IPS-18a (cell line): ENCODE measurements at regions not wholly inside any gene's neighbourhood (a gene's known extent, or its start where the extent isn't known, plus 50 kb on each side); places are given as distances from the start of the nearest gene placed in this dataset.
"Not testable (repeated sequence)": the region's sequence is repeated elsewhere in the genome, so short reads cannot be mapped to it uniquely, and the experiment has no call there.

ENCODE experiments used
- H3K27ac ChIP-seq: one replicate; pipeline ENCODE4 v1.5.1; 2013; ENCODE audit warnings: low read length
- H3K27me3 ChIP-seq: one replicate; pipeline ENCODE4 v1.6.1; 2013; ENCODE audit warnings: mild to moderate bottlenecking, low read length; ENCODE audit not compliant: control insufficient read depth, insufficient read depth
- H3K36me3 ChIP-seq: one replicate; pipeline ENCODE4 v1.6.1; 2013; ENCODE audit warnings: low read depth, low read length; ENCODE audit not compliant: control insufficient read depth
- H3K4me1 ChIP-seq: one replicate; pipeline ENCODE4 v1.6.1; 2013; ENCODE audit warnings: low read depth, low read length; ENCODE audit not compliant: control insufficient read depth
- H3K4me3 ChIP-seq: one replicate; pipeline ENCODE4 v1.5.1; 2013; ENCODE audit warnings: low read length
- H3K9ac ChIP-seq: one replicate; pipeline ENCODE4 v1.6.1; 2013; ENCODE audit warnings: mild to moderate bottlenecking, low read length, moderate library complexity
- H3K9me3 ChIP-seq: one replicate; pipeline ENCODE4 v1.6.1; 2013; ENCODE audit warnings: low read depth, low read length; ENCODE audit not compliant: control insufficient read depth

GRCh38 chr3:194871864-194872668, 186.4 kb downstream of the FAM43A start:
- Histone ChIP-seq H3K9me3 (no peaks in the 10 kb centered on the region), H3K27me3 (no peaks in the 10 kb centered on the region), H3K9ac (no peak overlapping the region), H3K36me3 (no peaks in the 10 kb centered on the region), H3K27ac (no peak overlapping the region), H3K4me1 (peaks cover 21% of the 10 kb centered on the region), H3K4me3 (no peak overlapping the region)

DNA sequence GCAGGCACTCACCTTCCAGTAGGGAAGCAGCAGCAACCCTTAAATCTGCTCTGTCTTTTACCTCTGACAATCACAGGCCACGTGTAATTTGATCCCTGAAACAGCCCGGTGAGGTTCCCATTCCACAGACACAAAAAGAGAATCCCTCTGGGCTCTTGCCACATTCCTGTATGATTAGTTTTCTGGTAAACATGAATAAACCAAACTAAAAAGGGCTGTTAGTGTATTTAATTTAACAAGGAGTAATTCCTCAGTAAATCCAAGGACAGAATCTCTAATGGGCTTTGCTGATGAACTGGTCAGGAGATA, 186.9 kb downstream of the FAM43A start:
- Histone ChIP-seq H3K27me3 (no peaks in the 10 kb centered on the region), H3K36me3 (no peaks in the 10 kb centered on the region), H3K9ac (no peak overlapping the region), H3K27ac (no peak overlapping the region), H3K4me1 (peaks cover 21% of the 10 kb centered on the region), H3K9me3 (no peaks in the 10 kb centered on the region), H3K4me3 (peak overlapping the region; percentile 21)

GRCh38 chr3:194873474-194873873, 187.8 kb downstream of the FAM43A start:
- not testable (repeated sequence) for H3K4me3 ChIP-seq, H3K27ac ChIP-seq, H3K27me3 ChIP-seq, H3K36me3 ChIP-seq, H3K9ac ChIP-seq, H3K9me3 ChIP-seq
- H3K4me1 ChIP-seq, result peaks cover 21% of the 10 kb centered on the region

DNA sequence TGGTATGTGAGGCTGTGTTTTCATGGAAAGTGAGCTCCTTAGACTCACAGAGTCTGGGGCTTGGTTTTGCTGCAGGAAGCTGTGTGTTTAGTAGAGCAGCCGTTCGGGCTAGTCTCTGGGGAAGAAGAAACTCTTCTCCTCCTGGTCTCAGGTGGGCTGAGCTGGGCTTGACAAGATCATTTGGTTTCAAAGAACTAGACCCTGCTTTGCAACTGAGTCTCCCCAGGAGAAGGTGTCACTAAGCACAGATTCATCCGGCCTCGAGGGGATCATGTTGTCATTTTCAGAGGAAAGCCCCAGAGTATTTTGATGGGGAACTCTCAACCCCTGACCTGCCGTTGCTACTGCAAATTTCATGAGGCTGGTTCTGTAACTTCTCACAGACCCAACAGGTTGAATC, 188.5 kb downstream of the FAM43A start:
- Histone ChIP-seq H3K27me3 (no peaks in the 10 kb centered on the region), H3K27ac (no peak overlapping the region), H3K9ac (no peak overlapping the region), H3K9me3 (no peaks in the 10 kb centered on the region), H3K4me3 (no peak overlapping the region), H3K4me1 (peaks cover 21% of the 10 kb centered on the region), H3K36me3 (no peaks in the 10 kb centered on the region)

DNA sequence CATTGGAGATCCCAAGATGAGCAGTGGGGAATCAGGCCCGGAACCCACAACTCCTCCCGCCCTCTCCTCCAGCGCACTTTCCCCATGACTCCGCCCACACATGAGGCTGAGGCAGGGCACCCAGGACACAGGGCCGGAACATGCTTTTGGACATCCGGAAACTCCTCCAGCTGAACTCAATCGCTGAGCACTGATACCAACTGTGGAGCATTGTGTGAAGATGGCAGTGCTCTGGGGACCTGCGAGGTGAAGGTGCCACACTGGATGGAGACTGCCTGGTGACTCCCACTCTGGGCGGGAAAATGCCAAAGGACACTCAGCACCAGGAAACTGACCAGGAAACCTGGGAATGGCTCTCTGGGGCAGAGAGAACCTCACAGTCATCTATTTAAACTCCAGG, 189.1 kb downstream of the FAM43A start:
- Histone ChIP-seq H3K4me3 (no peak overlapping the region), H3K4me1 (peaks cover 21% of the 10 kb centered on the region), H3K27me3 (no peaks in the 10 kb centered on the region), H3K36me3 (no peaks in the 10 kb centered on the region), H3K9ac (no peak overlapping the region), H3K27ac (no peak overlapping the region), H3K9me3 (no peaks in the 10 kb centered on the region)

GRCh38 chr3:194875581-194876402, 190.1 kb downstream of the FAM43A start:
- no peak overlapping the region for H3K4me3 ChIP-seq
- H3K27me3 ChIP-seq, result no peaks in the 10 kb centered on the region
- no peak overlapping the region for H3K27ac ChIP-seq
- H3K9ac ChIP-seq, result no peak overlapping the region
- H3K9me3 ChIP-seq, result no peaks in the 10 kb centered on the region
- peaks cover 21% of the 10 kb centered on the region for H3K4me1 ChIP-seq
- H3K36me3 ChIP-seq, result no peaks in the 10 kb centered on the region

DNA sequence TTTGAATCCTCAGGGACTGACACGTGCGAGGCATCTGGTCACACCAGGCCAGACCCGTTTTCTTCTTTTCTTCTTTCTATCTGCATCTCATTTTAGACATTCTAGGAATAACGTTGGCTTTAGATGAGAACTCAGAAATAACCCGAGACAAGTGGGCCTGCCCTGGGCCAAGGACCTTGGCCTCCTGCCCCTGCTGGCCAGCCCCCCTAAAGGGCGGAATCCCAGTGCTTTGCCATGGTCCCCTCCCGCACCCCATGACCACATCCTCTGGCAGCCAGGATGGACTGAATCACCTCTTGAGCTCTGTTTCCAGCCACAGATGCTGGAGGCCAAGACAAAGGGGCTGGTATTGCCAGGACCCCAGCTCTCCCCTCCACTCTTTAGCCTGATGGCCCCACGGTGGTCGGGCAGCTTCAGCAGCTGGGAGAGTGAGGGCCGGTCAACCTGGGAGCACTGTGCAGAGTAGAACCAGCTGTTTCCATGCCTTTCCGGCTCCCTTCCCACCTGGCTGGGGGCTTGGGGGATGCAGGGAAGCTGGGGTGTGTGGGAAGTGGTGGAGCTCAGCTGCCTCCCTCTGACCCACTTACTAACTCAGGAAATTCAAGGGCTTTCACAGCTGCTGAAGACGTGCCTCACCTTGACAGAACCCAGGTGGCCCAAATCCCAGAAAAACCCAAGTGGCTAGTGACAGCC, 190.9 kb downstream of the FAM43A start:
- H3K9me3 ChIP-seq, result no peaks in the 10 kb centered on the region
- no peak overlapping the region for H3K27ac ChIP-seq
- H3K4me1 ChIP-seq, result peaks cover 15% of the 10 kb centered on the region
- H3K9ac ChIP-seq, result no peak overlapping the region
- H3K27me3 ChIP-seq, result no peaks in the 10 kb centered on the region
- no peaks in the 10 kb centered on the region for H3K36me3 ChIP-seq
- no peak overlapping the region for H3K4me3 ChIP-seq

GRCh38 chr3:194877291-194878119, 191.8 kb downstream of the FAM43A start:
- H3K27ac ChIP-seq, result no peak overlapping the region
- H3K27me3 ChIP-seq, result no peaks in the 10 kb centered on the region
- H3K9ac ChIP-seq, result no peak overlapping the region
- H3K4me1 ChIP-seq, result peaks cover 7% of the 10 kb centered on the region
- no peaks in the 10 kb centered on the region for H3K36me3 ChIP-seq
- H3K4me3 ChIP-seq, result no peak overlapping the region
- no peaks in the 10 kb centered on the region for H3K9me3 ChIP-seq

GRCh38 chr3:194879126-194879877, 193.6 kb downstream of the FAM43A start:
- Histone ChIP-seq H3K4me1 (no peaks in the 10 kb centered on the region), H3K27ac (no peak overlapping the region), H3K27me3 (no peaks in the 10 kb centered on the region), H3K9me3 (no peaks in the 10 kb centered on the region), H3K36me3 (no peaks in the 10 kb centered on the region), H3K4me3 (no peak overlapping the region), H3K9ac (no peak overlapping the region)

DNA sequence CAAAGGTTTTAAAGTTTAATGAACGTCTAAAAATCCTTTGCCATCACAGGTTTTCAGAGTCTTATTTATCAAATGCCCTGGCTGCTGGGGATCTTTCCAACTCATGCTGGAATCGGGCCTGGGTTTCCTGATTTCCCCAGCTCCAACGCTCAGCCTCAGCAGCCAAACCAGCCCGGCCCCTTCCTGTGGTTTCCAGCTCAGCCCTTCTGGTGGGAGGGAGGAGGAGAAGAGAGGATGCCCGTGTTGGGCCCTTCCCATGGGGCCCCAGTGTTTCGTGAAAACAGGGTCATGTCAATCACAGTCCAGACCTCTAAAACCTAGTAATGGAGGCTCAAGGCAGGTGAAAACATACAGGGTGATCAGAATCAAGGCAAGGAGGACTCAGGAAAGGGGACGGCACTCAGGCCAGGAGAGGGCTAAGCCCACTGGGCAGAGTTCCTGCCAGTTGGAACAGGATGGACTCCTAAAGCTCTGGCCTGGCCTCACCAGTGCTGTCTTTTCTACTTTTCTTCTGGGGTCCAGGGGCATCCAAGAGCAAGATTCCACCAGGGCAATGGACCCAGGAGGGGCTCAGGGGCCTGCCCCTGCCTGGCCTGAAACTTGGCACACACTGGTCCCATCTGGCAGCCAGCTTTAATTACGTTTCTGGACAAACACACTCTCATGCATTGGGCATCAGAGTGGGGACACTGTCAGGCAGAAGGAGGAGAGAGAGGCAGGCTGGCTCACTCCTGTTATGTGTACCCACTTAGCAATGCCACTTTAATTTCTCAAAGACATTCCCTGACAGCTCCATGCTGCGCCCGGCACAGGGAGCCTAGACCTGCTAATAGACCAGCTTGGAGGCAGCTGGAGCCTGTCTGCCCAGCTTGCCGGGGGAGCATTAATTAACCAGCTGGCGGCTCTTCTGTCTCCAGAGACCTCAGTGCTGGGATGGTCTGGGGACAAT, 194.6 kb downstream of the FAM43A start:
- no peaks in the 10 kb centered on the region for H3K36me3 ChIP-seq
- no peaks in the 10 kb centered on the region for H3K4me1 ChIP-seq
- no peak overlapping the region for H3K4me3 ChIP-seq
- no peak overlapping the region for H3K9ac ChIP-seq
- no peaks in the 10 kb centered on the region for H3K9me3 ChIP-seq
- no peaks in the 10 kb centered on the region for H3K27me3 ChIP-seq
- H3K27ac ChIP-seq, result no peak overlapping the region
